H1 (cell line): ENCODE measurements at regions not wholly inside any gene's neighbourhood (a gene's known extent, or its start where the extent isn't known, plus 50 kb on each side); places are given as distances from the start of the nearest gene placed in this dataset.

Experiments
- CTCF ChIA-PET: fragments of 300-600 bp; sonication (Branson Sonifier 250); formaldehyde crosslinking; loops from one replicate; lab custom pipeline; 2021; ENCODE audit not compliant: partially characterized antibody; lab: Charles Lee
- POLR2A ChIA-PET: fragments of 300-600 bp; sonication (Branson Sonifier 250); formaldehyde crosslinking; loops from one replicate; lab custom pipeline; 2021; ENCODE audit warnings: inconsistent platforms; ENCODE audit not compliant: partially characterized antibody; lab: Charles Lee
- DNase-seq, 2 experiments: peaks; one replicate each; pipeline versions ENCODE4 v3.0.0 to v3.0.0-alpha.2; 2010 to 2022; ENCODE audit warnings: low spot score in 2 of 2, low read depth in 1 of 2, mixed read lengths in 1 of 2
- FAIRE-seq: peaks from 2 replicates; lab custom pipeline; 2011; peaks lifted over from hg19 to GRCh38; lab: Jason Lieb, UNC
- H2AFZ ChIP-seq: 2 replicates; pipeline ENCODE4 v1.8.1; 2012; ENCODE audit warnings: low read length, inconsistent platforms
- H2AK5ac ChIP-seq: 2 replicates; pipeline ENCODE4 v1.6.1; 2013; ENCODE audit warnings: low read depth, low read length
- H2BK120ac ChIP-seq: replicated peaks from 2 replicates; pipeline ENCODE3; 2013; ENCODE audit warnings: low read depth, low read length, inconsistent platforms
- H2BK12ac ChIP-seq: 2 replicates; pipeline ENCODE4 v1.6.1; 2013; ENCODE audit warnings: low read depth, low read length
- H2BK15ac ChIP-seq: 2 replicates; pipeline ENCODE4 v1.6.1; 2013; ENCODE audit warnings: low read length
- H2BK20ac ChIP-seq: 2 replicates; pipeline ENCODE4 v1.6.1; 2013; ENCODE audit warnings: low read length
- H2BK5ac ChIP-seq: 2 replicates; pipeline ENCODE4 v1.6.1; 2013; ENCODE audit warnings: low read depth, low read length
- H3K14ac ChIP-seq: 2 replicates; pipeline ENCODE4 v1.6.1; 2013; ENCODE audit warnings: inconsistent platforms; ENCODE audit not compliant: insufficient read length
- H3K18ac ChIP-seq: 2 replicates; pipeline ENCODE4 v1.6.1; 2013; ENCODE audit warnings: low read length; ENCODE audit errors: extremely low read depth
- H3K23ac ChIP-seq: 2 replicates; pipeline ENCODE4 v1.6.1; 2013; ENCODE audit warnings: inconsistent platforms; ENCODE audit not compliant: insufficient read length
- H3K23me2 ChIP-seq: 2 replicates; pipeline ENCODE4 v1.6.1; 2013; ENCODE audit warnings: low read depth, low read length
- H3K27ac ChIP-seq: 2 replicates; pipeline ENCODE4 v1.6.1; 2011; ENCODE audit warnings: low read depth, low read length, inconsistent platforms
- H3K27me3 ChIP-seq, 4 experiments: replicated peaks in 1 of 4; 1 replicate in 1 of 4; 2 replicates in 3 of 4; pipeline versions ENCODE4 v1.6.1 to v1.8.1; 2011 to 2013; ENCODE audit warnings: low read length in 3 of 4, mild to moderate bottlenecking in 3 of 4, inconsistent platforms in 2 of 4, mixed read lengths in 2 of 4, moderate library complexity in 1 of 4; ENCODE audit not compliant: control insufficient read depth in 3 of 4, insufficient read depth in 3 of 4; ENCODE audit errors: extremely low read depth in 1 of 4
- H3K36me3 ChIP-seq, 4 experiments: 2 replicates each; pipeline versions ENCODE4 v1.6.1 to v1.8.1; 2011 to 2013; ENCODE audit warnings: mild to moderate bottlenecking in 4 of 4, low read length in 3 of 4, moderate library complexity in 2 of 4, control low read depth in 1 of 4, inconsistent platforms in 1 of 4; ENCODE audit not compliant: insufficient read depth in 4 of 4, control insufficient read depth in 2 of 4
- H3K4ac ChIP-seq: replicated peaks from 2 replicates; pipeline ENCODE3; 2013; ENCODE audit warnings: low read length, low read depth, mixed read lengths, inconsistent platforms; ENCODE audit not compliant: insufficient read length
- H3K4me1 ChIP-seq, 4 experiments: replicated peaks in 1 of 4; 1 replicate in 1 of 4; 2 replicates in 3 of 4; pipeline versions ENCODE4 v1.6.1 to v1.8.1; 2011 to 2013; ENCODE audit warnings: low read length in 3 of 4, inconsistent platforms in 2 of 4, mixed read lengths in 1 of 4; ENCODE audit not compliant: insufficient read depth in 4 of 4, control insufficient read depth in 3 of 4
- H3K4me2 ChIP-seq, 2 experiments: 2 replicates each; pipeline versions ENCODE4 v1.6.1 to v1.8.1; 2011 to 2013; ENCODE audit warnings: low read depth in 2 of 2, low read length in 2 of 2, control low read depth in 1 of 2, inconsistent platforms in 1 of 2, mild to moderate bottlenecking in 1 of 2; ENCODE audit not compliant: insufficient read depth in 1 of 2
- H3K4me3 ChIP-seq, 4 experiments: fragments of 200-600, 300-600 bp in 1 of 4; sonication (generic), shearing (Covaris generic), sonication (Bioruptor Twin) in 1 of 4; 2 replicates each; pipeline versions ENCODE4 v1.5.1 to v1.8.1; 2011 to 2016; ENCODE audit warnings: low read length in 4 of 4, low read depth in 3 of 4, control low read depth in 2 of 4, inconsistent platforms in 2 of 4, mild to moderate bottlenecking in 2 of 4, mixed read lengths in 1 of 4, moderate library complexity in 1 of 4; ENCODE audit not compliant: insufficient read depth in 2 of 4; ENCODE audit errors: extremely low read depth in 1 of 4
- H3K56ac ChIP-seq: replicated peaks from 2 replicates; pipeline ENCODE3; 2013; ENCODE audit warnings: low read depth, mild to moderate bottlenecking, mixed read lengths, low read length, inconsistent platforms; ENCODE audit not compliant: insufficient read length
- H3K79me1 ChIP-seq: 2 replicates; pipeline ENCODE4 v1.6.1; 2013; ENCODE audit warnings: low read depth, low read length, control low read depth
- H3K79me2 ChIP-seq, 2 experiments: 2 replicates each; pipeline versions ENCODE4 v1.6.1 to v1.8.1; 2012 to 2013; ENCODE audit warnings: low read length in 2 of 2, mild to moderate bottlenecking in 2 of 2, inconsistent platforms in 1 of 2; ENCODE audit not compliant: insufficient read depth in 2 of 2, control insufficient read depth in 1 of 2
- H3K9ac ChIP-seq, 4 experiments: replicated peaks in 1 of 4; 1 replicate in 1 of 4; 2 replicates in 3 of 4; pipeline versions ENCODE4 v1.6.1 to v1.8.1; 2011 to 2013; ENCODE audit warnings: low read depth in 3 of 4, low read length in 3 of 4, control low read depth in 2 of 4, mild to moderate bottlenecking in 2 of 4, moderate library complexity in 2 of 4, inconsistent platforms in 1 of 4; ENCODE audit errors: extremely low read depth in 1 of 4
- H3K9me3 ChIP-seq, 2 experiments: 2 replicates each; pipeline versions ENCODE4 v1.6.1 to v1.8.1; 2012 to 2013; ENCODE audit warnings: mild to moderate bottlenecking in 2 of 2, moderate library complexity in 2 of 2, control low read depth in 1 of 2, inconsistent platforms in 1 of 2, low read depth in 1 of 2, low read length in 1 of 2, mixed read lengths in 1 of 2; ENCODE audit not compliant: insufficient read depth in 2 of 2
- H4K20me1 ChIP-seq, 2 experiments: replicated peaks in 1 of 2; 2 replicates each; pipeline versions ENCODE3 to v1.8.1; 2011 to 2013; ENCODE audit warnings: inconsistent platforms in 2 of 2, low read length in 2 of 2, mild to moderate bottlenecking in 1 of 2; ENCODE audit not compliant: insufficient read depth in 2 of 2, control insufficient read depth in 1 of 2
- H4K5ac ChIP-seq: 2 replicates; pipeline ENCODE4 v1.6.1; 2013; ENCODE audit warnings: low read length, low read depth, mixed read lengths, inconsistent platforms; ENCODE audit not compliant: insufficient read length
- H4K8ac ChIP-seq: 2 replicates; pipeline ENCODE4 v1.8.0; 2013; ENCODE audit warnings: mild to moderate bottlenecking, moderate library complexity, low read length, inconsistent platforms; ENCODE audit not compliant: insufficient read depth; ENCODE audit errors: extremely low read depth
- H4K91ac ChIP-seq: replicated peaks from 2 replicates; pipeline ENCODE3; 2013; ENCODE audit warnings: low read length, mixed read lengths, inconsistent platforms; ENCODE audit not compliant: insufficient read length
- ATF2 ChIP-seq: IDR thresholded peaks from 2 replicates; pipeline ENCODE4 v1.6.1; 2012; ENCODE audit warnings: low read length, inconsistent platforms
- BRCA1 ChIP-seq: IDR thresholded peaks from 2 replicates; pipeline ENCODE4 v1.6.1; 2012; ENCODE audit warnings: low read depth, low read length, improper control_type of control experiment
- CEBPB ChIP-seq: IDR thresholded peaks from 2 replicates; pipeline ENCODE4 v1.6.1; 2012; ENCODE audit warnings: low read depth, low read length
- CHD1 ChIP-seq: IDR thresholded peaks from 2 replicates; pipeline ENCODE4 v1.6.1; 2012; ENCODE audit warnings: low read depth, low read length, improper control_type of control experiment
- CHD2 ChIP-seq: IDR thresholded peaks from 2 replicates; pipeline ENCODE4 v1.6.1; 2012; ENCODE audit warnings: low read length, improper control_type of control experiment
- CREB1 ChIP-seq: IDR thresholded peaks from 2 replicates; pipeline ENCODE4 v1.6.1; 2012; ENCODE audit warnings: inconsistent platforms
- CTBP2 ChIP-seq: IDR thresholded peaks from 2 replicates; pipeline ENCODE4 v1.7.0; 2011; ENCODE audit warnings: borderline replicate concordance, mild to moderate bottlenecking, moderate library complexity, mixed read lengths, low read length; ENCODE audit not compliant: insufficient read depth, insufficient read length
- EZH2 ChIP-seq: fragments of 200-600 bp; sonication (generic); IDR thresholded peaks from 2 replicates; pipeline ENCODE4 v1.7.1; 2012; ENCODE audit warnings: low read depth, mild to moderate bottlenecking, moderate library complexity, low read length, inconsistent platforms; ENCODE audit not compliant: severe bottlenecking
- MAX ChIP-seq: IDR thresholded peaks from 2 replicates; pipeline ENCODE4 v1.6.1; 2012; ENCODE audit warnings: inconsistent platforms
- RBBP5 ChIP-seq: IDR thresholded peaks from 2 replicates; pipeline ENCODE4 v1.7.1; 2012; ENCODE audit warnings: low read depth, mild to moderate bottlenecking, inconsistent platforms, low read length, moderate library complexity, borderline replicate concordance
- RFX5 ChIP-seq: IDR thresholded peaks from 2 replicates; pipeline ENCODE4 v1.6.1; 2011; ENCODE audit warnings: low read depth, low read length, improper control_type of control experiment, borderline replicate concordance
- RNF2 ChIP-seq: fragments of 200-900, 300-1000 bp; sonication (generic); IDR thresholded peaks from 2 replicates; pipeline ENCODE4 v1.7.1; 2016; ENCODE audit warnings: borderline replicate concordance, low read depth, mild to moderate bottlenecking, antibody characterized with exemption, low read length; ENCODE audit not compliant: poor library complexity, severe bottlenecking; ENCODE audit errors: missing control alignments
- WGBS, 2 experiments: shearing (Covaris generic) in 1 of 2; methylation state at CpG; one replicate each; pipeline versions ENCODE4 v1.1.6 to v1.1.7; 2013 to 2015; ENCODE audit warnings: low lambda C conversion rate in 2 of 2, mixed read lengths in 2 of 2, inconsistent platforms in 1 of 2, low coverage in 1 of 2, missing lambda C conversion rate in 1 of 2; ENCODE audit not compliant: insufficient replicate concordance in 2 of 2, insufficient coverage in 1 of 2, insufficient read length in 1 of 2; ENCODE audit errors: extremely low coverage in 1 of 2, missing lambda C conversion rate in 1 of 2; 5-methylcytosine and 5-hydroxymethylcytosine counted together

GRCh38 chr10:130863044-130863443 lies 448.5 kb downstream of the TCERG1L start:
- no peak overlapping the region for H4K5ac ChIP-seq
- no peak overlapping the region for H2BK120ac ChIP-seq
- ChIA-PET CTCF (interaction anchor here (1.7 kb wide), 1 partner anchor 164 kb away, joined by 4 read pairs; no protein-coding TSS in a partner anchor), POLR2A (no interaction called here)
- no peak overlapping the region for H3K4me3 ChIP-seq
- H3K79me2 ChIP-seq, result no peaks in the 10 kb centered on the region
- no peak overlapping the region for H4K91ac ChIP-seq
- no peak overlapping the region for H2BK5ac ChIP-seq
- no peak overlapping the region for H3K4me2 ChIP-seq
- H3K79me1 ChIP-seq, result no peaks in the 10 kb centered on the region
- H3K9me3 ChIP-seq, result no peaks in the 10 kb centered on the region
- FAIRE-seq, result no peak
- DNase-seq, result no peak
- H3K36me3 ChIP-seq, result no peaks in the 10 kb centered on the region
- no peak overlapping the region for H3K4ac ChIP-seq
- no peak overlapping the region for H3K56ac ChIP-seq
- no peak overlapping the region for H3K27ac ChIP-seq
- no peaks in the 10 kb centered on the region for H3K27me3 ChIP-seq
- no peak overlapping the region for H2AFZ ChIP-seq
- H4K8ac ChIP-seq, result peak overlapping the region; percentile 31; the same call in 1 of the 2 replicates
- H2BK15ac ChIP-seq, result no peak overlapping the region
- TF ChIP-seq EZH2 (no peak), RNF2 (no peak), CHD1 (no peak), CTBP2 (no peak), RFX5 (no peak), CEBPB (no peak), CREB1 (no peak), RBBP5 (no peak), CHD2 (no peak), ATF2 (no peak), BRCA1 (no peak), MAX (no peak)
- no peak overlapping the region for H3K23ac ChIP-seq
- H3K9ac ChIP-seq, result no peak overlapping the region
- no peaks in the 10 kb centered on the region for H3K4me1 ChIP-seq
- no peak overlapping the region for H2AK5ac ChIP-seq
- no peaks in the 10 kb centered on the region for H3K23me2 ChIP-seq
- no peak overlapping the region for H3K14ac ChIP-seq
- no peak overlapping the region for H2BK12ac ChIP-seq
- no peak overlapping the region for H2BK20ac ChIP-seq
- no peaks in the 10 kb centered on the region for H4K20me1 ChIP-seq
- no peak overlapping the region for H3K18ac ChIP-seq
- WGBS, 2 experiments, result 80% methylated on average over 7 of the region's 8 CpGs; no CpG with 5 or more reads in 1 of the 2 experiments
